Heart left ventricle (tissue), 13 donors: ENCODE measurements at regions not wholly inside any gene's neighbourhood (a gene's known extent, or its start where the extent isn't known, plus 50 kb on each side); places are given as distances from the start of the nearest gene placed in this dataset.

Experiments used
- CTCF ChIP-seq, 12 donors: fragments of 200-600 bp; sonication (generic) in 4 of 12; IDR thresholded peaks; one replicate each; pipeline versions ENCODE4 v1.5.0 to v1.8.0; 2018 to 2022; ENCODE audit warnings: antibody characterized with exemption in 12 of 12, mild to moderate bottlenecking in 5 of 12
- POLR2A ChIP-seq, 2 donors: fragments of 450-650 bp; IDR thresholded peaks; one replicate each; pipeline ENCODE4 v1.6.1; 2017; ENCODE audit warnings: antibody characterized with exemption in 2 of 2, mild to moderate bottlenecking in 2 of 2, moderate library complexity in 2 of 2
- donor health status: ischemic (EF 13 %, LVEDD 7.1; RV severe dilation, severe dysfunction).
- donor health status: DM: no; HTN: yes; CAD: no.
- donor health status: DM: no; HTN: no; CAD: no.
- donor health status: ischemic (EF 25% LVEDD 6.9; RV normal size, moderate dysfunction).
- donor health status: ischemic (EF 25% LVEDD 5.7; RV mildly dilated, moderate dysfunction).
- donor health status: ischemic (EF 35%, LVEDD 5.7; RV mildly dilated, moderate dysfunction).
- donor health status: nonischemic (EF 11% LVEDD 7.7; RV severe dilation, severe dysfunction).
- donor health status: DM: yes; HTN: yes; CAD: no.
- donor health status: PGD.
- donor health status: ischemic (EF 29% LVEDD 5.4; RV normal size, mild dysfunction).
- donor health status: nonischemic (EF 23%, LVEDD 6.1; RV moderate dilation, normal function).

- TF ChIP-seq POLR2A (IDR thresholded peaks at IDR 0.05) (no peak), CTCF (IDR thresholded peaks at IDR 0.05) (no peak)
These were observed 271.8 kb downstream of the BRINP2 start for GRCh38 chr1:177442584-177442983.
